SKM-1 treated with dmso at 0.1 percent for 144 hours (cell line): ENCODE measurements at regions not wholly inside any gene's neighbourhood (a gene's known extent, or its start where the extent isn't known, plus 50 kb on each side); places are given as distances from the start of the nearest gene placed in this dataset.

ENCODE experiments used
- DNase-seq: peaks from one replicate; lab custom pipeline; 2025; ENCODE audit not compliant: unreplicated experiment; lab: John Stamatoyannopoulos, UW

GRCh38 chrY:12981074-12981473, 76.4 kb downstream of the DDX3Y start:
- DNase-seq = no peak

GRCh38 chrY:12982249-12982829, 77.7 kb downstream of the DDX3Y start:
- DNase-seq = no peak

GRCh38 chrY:12984637-12985344, 80.1 kb downstream of the DDX3Y start:
- no peak for DNase-seq

GRCh38 chrY:13017493-13017892, 112.8 kb downstream of the DDX3Y start:
- no peak for DNase-seq

- no peak for DNase-seq
Observed at GRCh38 chrY:13019486-13019885, 114.8 kb downstream of the DDX3Y start.

- DNase-seq = no peak
Observed at GRCh38 chrY:13020839-13021238, 116.2 kb downstream of the DDX3Y start.

GRCh38 chrY:13023607-13024006, 118.9 kb downstream of the DDX3Y start:
- no peak for DNase-seq

GRCh38 chrY:13024447-13024846, 119.8 kb downstream of the DDX3Y start:
- no peak for DNase-seq

GRCh38 chrY:13026906-13027305, 122.2 kb downstream of the DDX3Y start:
- DNase-seq = no peak

GRCh38 chrY:13040232-13040631, 135.6 kb downstream of the DDX3Y start:
- DNase-seq = no peak

- DNase-seq = no peak
Observed at GRCh38 chrY:13053501-13053900, 148.8 kb downstream of the DDX3Y start.

- DNase-seq = no peak
Observed at GRCh38 chrY:13066372-13066771, 161.7 kb downstream of the DDX3Y start.

GRCh38 chrY:13068696-13069095, 164.0 kb downstream of the DDX3Y start:
- DNase-seq = no peak

GRCh38 chrY:13069111-13069510, 164.4 kb downstream of the DDX3Y start:
- DNase-seq = no peak

- DNase-seq = no peak
Observed at GRCh38 chrY:13082748-13083147, 178.1 kb downstream of the DDX3Y start.

- DNase-seq = no peak
Observed at GRCh38 chrY:13091575-13091974, 186.9 kb downstream of the DDX3Y start.

GRCh38 chrY:13092986-13093385, 188.3 kb downstream of the DDX3Y start:
- DNase-seq = no peak

- DNase-seq = no peak
Observed at GRCh38 chrY:13093461-13093860, 188.8 kb downstream of the DDX3Y start.

- no peak for DNase-seq
Observed at GRCh38 chrY:13094411-13094810, 189.7 kb downstream of the DDX3Y start.

GRCh38 chrY:13094904-13095600, 190.4 kb downstream of the DDX3Y start:
- DNase-seq = no peak

GRCh38 chrY:13126881-13127456, 222.3 kb downstream of the DDX3Y start:
- no peak for DNase-seq

GRCh38 chrY:13127476-13127875, 222.8 kb downstream of the DDX3Y start:
- no peak for DNase-seq
